Stimulated activated effector memory CD8-positive, alpha-beta T cell treated with anti-CD3 and anti-CD28 coated beads, Interleukin-12 subunit alpha, Interleukin-12 subunit beta, amount 100 ng/mL, for 72 hours (primary cell): ENCODE measurements at regions not wholly inside any gene's neighbourhood (a gene's known extent, or its start where the extent isn't known, plus 50 kb on each side); places are given as distances from the start of the nearest gene placed in this dataset.
"Not testable (repeated sequence)": the region's sequence is repeated elsewhere in the genome, so short reads cannot be mapped to it uniquely, and the experiment has no call there.

Experiments
- ATAC-seq: fragments of 150-1000 bp; cut with Tn5 transposase; 2 replicates; pipeline ENCODE4 v1.10.0; 2021
- DNase-seq, 2 donors: peaks; one replicate each; pipeline ENCODE4 v3.0.0; 2021 to 2022; ENCODE audit warnings: low spot score in 2 of 2
- H3K27ac Mint-ChIP-seq: one replicate; pipeline ENCODE4 v1.8.0; 2022; ENCODE audit warnings: mild to moderate bottlenecking, mixed read lengths
- H3K36me3 Mint-ChIP-seq: one replicate; pipeline ENCODE4 v1.8.0; 2022; ENCODE audit warnings: mild to moderate bottlenecking, mixed read lengths
- H3K4me1 Mint-ChIP-seq: one replicate; pipeline ENCODE4 v1.8.0; 2022; ENCODE audit warnings: mixed read lengths
- H3K4me3 Mint-ChIP-seq: one replicate; pipeline ENCODE4 v1.8.0; 2022; ENCODE audit warnings: mild to moderate bottlenecking, mixed read lengths
- H3K9me3 Mint-ChIP-seq: one replicate; pipeline ENCODE4 v1.8.0; 2022; ENCODE audit warnings: mixed read lengths

GRCh38 chr18:29406996-29407395, 1230.1 kb upstream of the CDH2 start:
- no peak for DNase-seq
- ATAC-seq, result no peak

GRCh38 chr18:29397536-29397935, 1220.6 kb upstream of the CDH2 start:
- Mint-ChIP-seq H3K36me3 (no peaks in the 10 kb centered on the region), H3K4me3 (no peak overlapping the region), H3K9me3 (peaks cover 30% of the 10 kb centered on the region), H3K4me1 (no peaks in the 10 kb centered on the region), H3K27ac (no peak overlapping the region)
- no peak for ATAC-seq
- DNase-seq, result no peak

More at GRCh38 chr18:29406996-29407395, 1230.1 kb upstream of the CDH2 start:
- H3K4me3 Mint-ChIP-seq, result no peak overlapping the region
- H3K36me3 Mint-ChIP-seq, result no peaks in the 10 kb centered on the region
- H3K9me3 Mint-ChIP-seq, result peaks cover 9% of the 10 kb centered on the region
- H3K4me1 Mint-ChIP-seq, result no peaks in the 10 kb centered on the region
- H3K27ac Mint-ChIP-seq, result no peak overlapping the region

- H3K4me1 Mint-ChIP-seq, result no peaks in the 10 kb centered on the region
- H3K27ac Mint-ChIP-seq, result no peak overlapping the region
- no peak for ATAC-seq
- no peaks in the 10 kb centered on the region for H3K36me3 Mint-ChIP-seq
- no peak for DNase-seq
- no peak overlapping the region for H3K4me3 Mint-ChIP-seq
- H3K9me3 Mint-ChIP-seq, result peaks cover 12% of the 10 kb centered on the region
Measured at GRCh38 chr18:29383311-29384273, 1206.7 kb upstream of the CDH2 start.

- Mint-ChIP-seq H3K4me1 (no peaks in the 10 kb centered on the region), H3K36me3 (no peaks in the 10 kb centered on the region), H3K4me3 (no peak overlapping the region), H3K27ac (no peak overlapping the region), H3K9me3 (peaks cover 7% of the 10 kb centered on the region)
- no peak for DNase-seq
- ATAC-seq, result no peak
Measured at GRCh38 chr18:29378651-29379136, 1201.8 kb upstream of the CDH2 start.

- Mint-ChIP-seq H3K27ac (no peak overlapping the region), H3K9me3 (peaks cover 11% of the 10 kb centered on the region), H3K4me1 (no peaks in the 10 kb centered on the region), H3K4me3 (no peak overlapping the region), H3K36me3 (no peaks in the 10 kb centered on the region)
- ATAC-seq (no peak), DNase-seq (no peak)
Measured at GRCh38 chr18:29377346-29377745, 1200.4 kb upstream of the CDH2 start.

GRCh38 chr18:29373000-29373399, 1196.1 kb upstream of the CDH2 start:
- Mint-ChIP-seq H3K27ac (no peak overlapping the region), H3K9me3 (peaks cover 14% of the 10 kb centered on the region), H3K4me1 (no peaks in the 10 kb centered on the region), H3K36me3 (no peaks in the 10 kb centered on the region), H3K4me3 (no peak overlapping the region)
- ATAC-seq (no peak), DNase-seq (no peak)

- ATAC-seq (no peak), DNase-seq (no peak)
- Mint-ChIP-seq H3K36me3 (no peaks in the 10 kb centered on the region), H3K4me1 (no peaks in the 10 kb centered on the region), H3K4me3 (no peak overlapping the region), H3K27ac (no peak overlapping the region), H3K9me3 (peaks cover 11% of the 10 kb centered on the region)
Measured at GRCh38 chr18:29361843-29362242, 1184.9 kb upstream of the CDH2 start.

- H3K36me3 Mint-ChIP-seq, ATAC-seq, H3K27ac Mint-ChIP-seq, H3K4me3 Mint-ChIP-seq, H3K4me1 Mint-ChIP-seq, DNase-seq: not testable (repeated sequence)
- H3K9me3 Mint-ChIP-seq, result peaks cover 16% of the 10 kb centered on the region
Measured at GRCh38 chr18:29360659-29361058, 1183.7 kb upstream of the CDH2 start.

- not testable (repeated sequence) for H3K36me3 Mint-ChIP-seq, DNase-seq, H3K4me1 Mint-ChIP-seq, ATAC-seq, H3K27ac Mint-ChIP-seq, H3K4me3 Mint-ChIP-seq
- peaks cover 20% of the 10 kb centered on the region for H3K9me3 Mint-ChIP-seq
Measured at GRCh38 chr18:29359222-29359621, 1182.3 kb upstream of the CDH2 start.

- Mint-ChIP-seq H3K4me1 (no peaks in the 10 kb centered on the region), H3K36me3 (no peaks in the 10 kb centered on the region), H3K4me3 (no peak overlapping the region), H3K27ac (no peak overlapping the region), H3K9me3 (peaks cover 13% of the 10 kb centered on the region)
- no peak for DNase-seq
- ATAC-seq, result no peak
Measured at GRCh38 chr18:29351171-29351570, 1174.2 kb upstream of the CDH2 start.

GRCh38 chr18:29328932-29329331, 1152.0 kb upstream of the CDH2 start:
- H3K4me1 Mint-ChIP-seq, result no peaks in the 10 kb centered on the region
- peaks cover 25% of the 10 kb centered on the region for H3K9me3 Mint-ChIP-seq
- H3K4me3 Mint-ChIP-seq, result no peak overlapping the region
- no peaks in the 10 kb centered on the region for H3K36me3 Mint-ChIP-seq
- ATAC-seq (no peak), DNase-seq (no peak)
- H3K27ac Mint-ChIP-seq, result no peak overlapping the region

GRCh38 chr18:29326214-29326613, 1149.3 kb upstream of the CDH2 start:
- no peak overlapping the region for H3K4me3 Mint-ChIP-seq
- H3K27ac Mint-ChIP-seq, result no peak overlapping the region
- DNase-seq (no peak), ATAC-seq (no peak)
- no peaks in the 10 kb centered on the region for H3K36me3 Mint-ChIP-seq
- H3K4me1 Mint-ChIP-seq, result no peaks in the 10 kb centered on the region
- H3K9me3 Mint-ChIP-seq, result peaks cover 22% of the 10 kb centered on the region

- no peaks in the 10 kb centered on the region for H3K4me1 Mint-ChIP-seq
- ATAC-seq, result no peak
- H3K4me3 Mint-ChIP-seq, result no peak overlapping the region
- H3K9me3 Mint-ChIP-seq, result peaks cover 29% of the 10 kb centered on the region
- DNase-seq, result no peak
- no peaks in the 10 kb centered on the region for H3K36me3 Mint-ChIP-seq
- H3K27ac Mint-ChIP-seq, result no peak overlapping the region
Measured at GRCh38 chr18:29321561-29321960, 1144.6 kb upstream of the CDH2 start.

- Mint-ChIP-seq H3K4me1 (no peaks in the 10 kb centered on the region), H3K27ac (no peak overlapping the region), H3K36me3 (no peaks in the 10 kb centered on the region), H3K4me3 (no peak overlapping the region), H3K9me3 (peaks cover 26% of the 10 kb centered on the region)
- ATAC-seq, result no peak
- DNase-seq, result no peak
Measured at GRCh38 chr18:29313312-29313711, 1136.4 kb upstream of the CDH2 start.

GRCh38 chr18:29311580-29311979, 1134.7 kb upstream of the CDH2 start:
- H3K36me3 Mint-ChIP-seq, result no peaks in the 10 kb centered on the region
- H3K27ac Mint-ChIP-seq, result no peak overlapping the region
- no peak for ATAC-seq
- peaks cover 18% of the 10 kb centered on the region for H3K9me3 Mint-ChIP-seq
- H3K4me3 Mint-ChIP-seq, result no peak overlapping the region
- no peaks in the 10 kb centered on the region for H3K4me1 Mint-ChIP-seq
- DNase-seq, result no peak

GRCh38 chr18:29309366-29309765, 1132.4 kb upstream of the CDH2 start:
- no peaks in the 10 kb centered on the region for H3K4me1 Mint-ChIP-seq
- no peaks in the 10 kb centered on the region for H3K36me3 Mint-ChIP-seq
- no peak overlapping the region for H3K4me3 Mint-ChIP-seq
- ATAC-seq (no peak), DNase-seq (no peak)
- H3K27ac Mint-ChIP-seq, result no peak overlapping the region
- peaks cover 13% of the 10 kb centered on the region for H3K9me3 Mint-ChIP-seq
